OCI-M2 (cell line): ENCODE measurements at regions not wholly inside any gene's neighbourhood (a gene's known extent, or its start where the extent isn't known, plus 50 kb on each side); places are given as distances from the start of the nearest gene placed in this dataset.

ENCODE experiments used
- DNase-seq: peaks from one replicate; lab custom pipeline; 2025; ENCODE audit not compliant: unreplicated experiment; lab: John Stamatoyannopoulos, UW

DNA sequence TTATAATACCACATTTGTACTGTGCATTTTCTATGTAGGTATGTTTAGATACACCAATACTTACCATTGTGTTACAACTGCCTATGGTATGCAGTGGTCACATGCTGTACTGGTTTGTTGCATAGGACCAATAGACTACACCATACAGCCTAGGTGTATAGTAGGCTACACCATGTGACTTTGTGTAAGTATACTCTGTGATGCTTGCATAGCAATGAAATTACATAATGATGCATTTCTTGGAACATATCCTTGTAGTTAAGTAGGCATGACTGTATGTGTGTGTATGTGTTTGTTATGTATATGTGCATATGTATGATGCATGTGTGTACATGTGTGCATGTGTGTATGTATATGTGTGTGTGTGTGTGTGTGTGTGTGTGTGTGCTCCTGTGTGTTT lies 157.6 kb downstream of the TDRD15 start:
- DNase-seq, result no peak

DNA sequence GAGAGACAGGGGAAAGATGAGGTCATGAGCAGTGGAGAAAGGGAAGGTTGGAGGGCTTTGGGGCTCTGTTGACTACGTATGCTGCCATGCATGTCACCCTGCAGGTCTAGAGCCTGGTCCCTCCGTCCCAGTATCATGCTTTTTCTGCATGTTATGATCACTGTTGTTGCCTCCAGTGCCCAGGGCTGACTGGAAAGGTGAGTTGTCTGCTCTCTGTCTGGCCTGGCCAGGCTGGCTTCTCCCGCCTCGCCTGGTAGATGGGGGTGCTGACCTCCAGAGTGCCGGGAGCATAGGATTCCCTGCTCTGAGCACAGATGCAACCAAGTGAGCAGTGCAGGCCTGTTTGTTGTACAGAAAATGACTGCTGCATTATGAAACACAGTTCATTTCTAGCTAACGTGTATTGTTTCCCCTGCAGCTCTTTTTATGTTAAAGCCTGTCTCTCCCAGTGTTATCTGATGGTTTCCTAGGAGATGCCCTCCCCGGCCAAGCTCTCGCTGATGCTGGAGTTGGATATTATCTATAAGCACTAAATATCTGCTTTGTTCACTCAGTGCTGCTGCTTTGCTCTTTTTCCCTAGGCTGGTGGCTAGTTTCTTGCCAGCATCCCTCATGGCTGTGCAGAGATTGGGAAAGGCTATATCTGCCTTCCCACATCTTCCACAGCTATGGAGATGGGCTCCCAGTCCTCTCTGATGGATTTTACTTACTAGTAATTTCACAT lies 158.2 kb downstream of the TDRD15 start:
- no peak for DNase-seq

DNA sequence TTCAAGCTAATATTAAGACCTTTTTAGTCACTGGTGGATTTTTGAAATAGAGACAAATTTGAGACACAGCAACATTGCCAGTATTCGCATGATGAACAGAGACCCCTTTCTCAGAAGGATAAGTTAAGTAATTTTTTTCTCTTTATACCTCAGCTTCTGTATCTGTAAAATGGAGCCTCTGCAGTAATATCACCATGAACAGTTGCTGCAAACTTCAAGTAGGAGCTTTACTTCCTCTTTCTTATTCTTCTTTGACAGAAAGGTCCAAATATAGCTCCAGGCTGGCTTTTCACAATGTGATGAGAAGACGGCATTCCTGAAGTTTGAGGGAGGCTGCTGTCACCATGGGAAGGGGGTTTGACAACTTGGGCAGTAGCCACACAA lies 158.7 kb downstream of the TDRD15 start:
- DNase-seq, result no peak

DNA sequence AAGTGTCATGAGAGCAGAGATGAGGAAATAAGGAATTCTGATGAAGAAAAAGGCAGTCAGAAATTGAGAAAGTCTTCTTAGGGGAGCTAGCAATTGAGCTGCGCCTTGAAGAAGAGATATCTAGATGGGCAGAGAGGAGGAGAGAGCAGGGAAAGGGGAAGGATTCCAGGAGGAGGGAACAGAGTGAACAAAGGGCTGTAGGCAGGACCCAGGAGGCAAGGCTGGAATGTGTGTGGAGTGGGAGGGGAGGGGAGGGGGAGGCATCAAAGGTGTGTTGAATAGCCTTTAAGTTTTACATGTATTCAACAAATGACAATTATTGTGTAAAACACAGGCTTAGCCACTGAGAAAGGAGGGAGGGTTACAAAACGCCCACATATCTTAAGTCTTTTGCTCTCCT lies 164.5 kb downstream of the TDRD15 start:
- DNase-seq, result no peak

- DNase-seq, result no peak
These were observed 165.2 kb downstream of the TDRD15 start for GRCh38 chr2:21288739-21289520.

- no peak for DNase-seq
These were observed 165.8 kb downstream of the TDRD15 start for GRCh38 chr2:21289551-21289950.

- DNase-seq, result no peak
These were observed 166.2 kb downstream of the TDRD15 start for GRCh38 chr2:21289989-21290388.

DNA sequence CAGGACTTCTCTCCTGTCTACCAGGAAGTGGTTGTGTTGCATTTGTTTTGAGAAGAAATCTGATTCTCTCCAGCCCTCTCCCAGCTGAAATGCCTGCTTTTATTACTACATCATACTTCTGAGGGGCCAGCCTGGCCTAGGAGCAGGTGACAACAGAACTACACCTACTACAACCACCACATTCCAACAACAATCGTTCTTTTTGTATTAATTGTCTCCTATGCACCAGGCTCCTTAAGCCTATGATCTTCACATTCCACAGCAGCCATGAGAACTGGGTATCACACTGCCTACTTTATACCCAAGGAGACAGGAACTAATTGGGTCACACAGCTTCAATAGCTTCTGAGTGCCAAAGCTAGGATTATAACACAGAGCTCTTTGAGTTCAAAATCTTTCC lies 167.7 kb downstream of the TDRD15 start:
- DNase-seq, result no peak

GRCh38 chr2:21294446-21294845 lies 170.7 kb downstream of the TDRD15 start:
- DNase-seq, result no peak

- DNase-seq, result no peak
These were observed 175.6 kb downstream of the TDRD15 start for GRCh38 chr2:21299411-21299810.

- no peak for DNase-seq
These were observed 178.2 kb downstream of the TDRD15 start for GRCh38 chr2:21301871-21302455.

- no peak for DNase-seq
These were observed 180.1 kb downstream of the TDRD15 start for GRCh38 chr2:21303876-21304275.

- no peak for DNase-seq
These were observed 181.8 kb downstream of the TDRD15 start for GRCh38 chr2:21305581-21305980.

- DNase-seq, result no peak
These were observed 182.5 kb downstream of the TDRD15 start for GRCh38 chr2:21306235-21306634.

GRCh38 chr2:21307037-21307436 lies 183.3 kb downstream of the TDRD15 start:
- DNase-seq, result no peak

- DNase-seq, result no peak
These were observed 186.7 kb downstream of the TDRD15 start for GRCh38 chr2:21310493-21310892.

- DNase-seq, result no peak
These were observed 190.6 kb downstream of the TDRD15 start for GRCh38 chr2:21314322-21314835.

DNA sequence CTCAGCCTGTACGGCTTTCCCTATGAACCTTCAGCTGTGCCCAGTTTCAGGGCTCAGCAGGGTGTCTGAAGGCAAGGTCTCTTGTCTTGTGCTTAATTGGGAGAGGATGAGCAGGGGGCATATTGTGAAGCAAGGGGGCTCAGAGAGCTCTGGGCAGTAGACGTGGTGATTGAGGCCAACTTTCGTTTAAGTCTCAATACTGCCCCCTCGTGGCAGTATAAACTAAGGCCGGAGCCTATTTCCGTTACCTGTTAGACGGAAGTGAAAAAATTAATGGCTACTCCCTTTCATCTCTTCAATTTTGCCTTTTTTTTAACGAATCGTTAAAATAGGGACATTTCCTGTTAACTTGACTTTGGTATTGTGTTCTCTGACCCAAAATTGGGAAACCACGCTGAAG lies 193.4 kb downstream of the TDRD15 start:
- DNase-seq, result no peak

DNA sequence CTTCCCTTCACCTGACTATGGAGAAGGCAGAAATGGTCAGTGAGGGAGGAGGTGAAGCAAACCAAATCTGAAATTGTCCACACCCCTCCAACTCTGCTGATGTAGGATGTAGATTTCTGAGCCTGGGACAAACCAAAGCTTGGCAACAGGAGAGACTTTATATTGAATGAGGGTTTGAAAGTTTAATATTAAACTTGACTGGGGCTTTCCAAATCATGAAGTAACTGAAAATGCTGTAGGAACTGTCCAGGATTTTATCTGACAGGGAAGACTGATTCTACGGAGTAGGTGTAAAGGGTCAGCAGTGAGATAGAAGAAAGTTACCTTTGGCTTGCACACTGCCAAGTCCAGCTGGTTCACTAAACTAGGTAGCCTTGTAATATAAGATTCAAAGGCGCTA lies 194.5 kb downstream of the TDRD15 start:
- DNase-seq, result no peak

- DNase-seq, result no peak
These were observed 202.4 kb downstream of the TDRD15 start for GRCh38 chr2:21326152-21326551.

DNA sequence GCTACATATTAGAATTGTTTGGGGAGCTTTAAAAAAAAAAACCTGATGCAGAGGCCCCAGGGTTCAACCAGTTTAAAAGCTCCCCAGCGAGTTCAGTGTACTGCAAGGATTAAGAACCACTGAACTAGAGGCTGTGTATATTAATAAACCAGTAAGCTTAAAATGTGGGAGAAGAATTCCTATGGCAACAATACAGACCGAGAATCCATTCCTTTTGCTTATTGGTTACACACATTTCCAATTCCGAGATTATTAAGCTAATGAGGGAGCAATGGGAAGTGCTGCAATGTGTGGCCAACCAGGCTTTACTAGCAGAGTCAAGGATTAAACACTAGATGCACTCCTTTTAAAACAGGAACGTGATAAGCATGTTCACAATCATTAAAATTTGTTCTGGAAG lies 204.4 kb downstream of the TDRD15 start:
- DNase-seq, result no peak

GRCh38 chr2:21330786-21331391 lies 207.1 kb downstream of the TDRD15 start:
- no peak for DNase-seq
